A549 (cell line): ENCODE measurements at regions not wholly inside any gene's neighbourhood (a gene's known extent, or its start where the extent isn't known, plus 50 kb on each side); places are given as distances from the start of the nearest gene placed in this dataset.

ENCODE experiments used
- KDM1A ChIP-seq: fragments of 200-600 bp; sonication (generic); IDR thresholded peaks from 2 replicates; pipeline ENCODE4 v1.6.1; 2016; ENCODE audit warnings: low read depth, mild to moderate bottlenecking
- MAZ ChIP-seq: fragments of 150-350 bp; IDR thresholded peaks from 2 replicates; pipeline ENCODE4 v1.6.1; 2014; ENCODE audit warnings: antibody characterized with exemption, low read depth, low read length, borderline replicate concordance
- POLR2A ChIP-seq: IDR thresholded peaks from 2 replicates; pipeline ENCODE4 v1.6.1; 2012; ENCODE audit warnings: mild to moderate bottlenecking, low read length
- RAD21 ChIP-seq, 2 experiments: fragments of >200 bp in 1 of 2; sonication (Bioruptor Twin) in 1 of 2; formaldehyde crosslinking in 1 of 2; IDR thresholded peaks in 1 of 2; conservative IDR thresholded peaks in 1 of 2; 2 replicates in 1 of 2; 3 replicates in 1 of 2; pipeline ENCODE4 v1.6.1; 2012 to 2018; ENCODE audit warnings: inconsistent platforms in 1 of 2
- RNF2 ChIP-seq: fragments of 200-600 bp; sonication (generic); IDR thresholded peaks from 2 replicates; pipeline ENCODE4 v1.6.1; 2016; ENCODE audit warnings: low read depth, mild to moderate bottlenecking, antibody characterized with exemption, moderate library complexity, borderline replicate concordance
- SMC3 ChIP-seq: fragments of >200 bp; sonication (Bioruptor Twin); formaldehyde crosslinking; IDR thresholded peaks from 3 replicates; pipeline ENCODE4 v1.6.1; 2018; ENCODE audit warnings: inconsistent platforms
- SREBF2 ChIP-seq: fragments of 450-650 bp; IDR thresholded peaks from 2 replicates; pipeline ENCODE4 v1.6.1; 2014; ENCODE audit warnings: mild to moderate bottlenecking, moderate library complexity
- TF ChIP-seq, protein P1 (sequence below): fragments of >200 bp; sonication (Bioruptor Twin); formaldehyde crosslinking; IDR thresholded peaks from 3 replicates; pipeline ENCODE4 v1.5.1; 2016
- TF ChIP-seq, protein P2 (sequence below): IDR thresholded peaks from 2 replicates; pipeline ENCODE4 v1.6.1; 2012; ENCODE audit warnings: low read depth, borderline replicate concordance

DNA sequence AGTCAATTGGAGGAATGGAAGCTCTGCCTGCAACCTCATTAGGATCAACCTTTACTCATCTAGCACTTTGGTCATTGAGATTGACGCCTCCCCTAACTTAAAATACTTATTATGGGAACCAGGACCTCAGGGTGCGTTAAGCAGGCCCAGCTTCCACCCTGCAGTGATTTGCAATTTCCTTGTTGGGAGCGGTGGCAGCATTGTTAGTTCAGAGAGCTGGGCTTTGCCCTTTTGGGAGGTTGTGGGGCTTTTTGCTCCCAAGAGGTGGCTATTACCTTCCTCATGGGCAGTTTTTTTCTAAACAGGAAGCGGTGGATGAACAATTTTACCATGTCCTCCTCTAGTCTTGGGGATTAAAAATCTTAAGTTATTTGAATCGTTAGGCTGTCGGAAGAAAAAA, 60.9 kb downstream of the TMEM215 start:
- TF ChIP-seq SMC3 = no peak
- TF ChIP-seq SREBF2 = no peak
- TF ChIP-seq POLR2A = no peak
- TF ChIP-seq, protein P1, sequence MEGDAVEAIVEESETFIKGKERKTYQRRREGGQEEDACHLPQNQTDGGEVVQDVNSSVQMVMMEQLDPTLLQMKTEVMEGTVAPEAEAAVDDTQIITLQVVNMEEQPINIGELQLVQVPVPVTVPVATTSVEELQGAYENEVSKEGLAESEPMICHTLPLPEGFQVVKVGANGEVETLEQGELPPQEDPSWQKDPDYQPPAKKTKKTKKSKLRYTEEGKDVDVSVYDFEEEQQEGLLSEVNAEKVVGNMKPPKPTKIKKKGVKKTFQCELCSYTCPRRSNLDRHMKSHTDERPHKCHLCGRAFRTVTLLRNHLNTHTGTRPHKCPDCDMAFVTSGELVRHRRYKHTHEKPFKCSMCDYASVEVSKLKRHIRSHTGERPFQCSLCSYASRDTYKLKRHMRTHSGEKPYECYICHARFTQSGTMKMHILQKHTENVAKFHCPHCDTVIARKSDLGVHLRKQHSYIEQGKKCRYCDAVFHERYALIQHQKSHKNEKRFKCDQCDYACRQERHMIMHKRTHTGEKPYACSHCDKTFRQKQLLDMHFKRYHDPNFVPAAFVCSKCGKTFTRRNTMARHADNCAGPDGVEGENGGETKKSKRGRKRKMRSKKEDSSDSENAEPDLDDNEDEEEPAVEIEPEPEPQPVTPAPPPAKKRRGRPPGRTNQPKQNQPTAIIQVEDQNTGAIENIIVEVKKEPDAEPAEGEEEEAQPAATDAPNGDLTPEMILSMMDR = no peak
- no peak for TF ChIP-seq RAD21 (conservative IDR thresholded peaks at IDR 0.05 in 1 of 2, IDR thresholded peaks at IDR 0.05 in 1 of 2)
- no peak for TF ChIP-seq RNF2
- no peak for TF ChIP-seq KDM1A
- TF ChIP-seq, protein P2, sequence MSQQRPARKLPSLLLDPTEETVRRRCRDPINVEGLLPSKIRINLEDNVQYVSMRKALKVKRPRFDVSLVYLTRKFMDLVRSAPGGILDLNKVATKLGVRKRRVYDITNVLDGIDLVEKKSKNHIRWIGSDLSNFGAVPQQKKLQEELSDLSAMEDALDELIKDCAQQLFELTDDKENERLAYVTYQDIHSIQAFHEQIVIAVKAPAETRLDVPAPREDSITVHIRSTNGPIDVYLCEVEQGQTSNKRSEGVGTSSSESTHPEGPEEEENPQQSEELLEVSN = no peak
- TF ChIP-seq MAZ = no peak
